Epithelial cell of proximal tubule (primary cell): ENCODE measurements at regions not wholly inside any gene's neighbourhood (a gene's known extent, or its start where the extent isn't known, plus 50 kb on each side); places are given as distances from the start of the nearest gene placed in this dataset.

ENCODE experiments used
- DNase-seq: peaks from one replicate; pipeline ENCODE4 v3.0.0-alpha.2; 2011; ENCODE audit warnings: low read depth
- H3K4me3 ChIP-seq: 2 replicates; pipeline ENCODE4 v1.5.1; 2011; ENCODE audit warnings: low read depth, mild to moderate bottlenecking, low read length
- TF ChIP-seq, protein P1 (sequence below): conservative IDR thresholded peaks from 2 replicates; pipeline ENCODE4 v1.5.1; 2012; ENCODE audit warnings: low read depth, mild to moderate bottlenecking, low read length

DNA sequence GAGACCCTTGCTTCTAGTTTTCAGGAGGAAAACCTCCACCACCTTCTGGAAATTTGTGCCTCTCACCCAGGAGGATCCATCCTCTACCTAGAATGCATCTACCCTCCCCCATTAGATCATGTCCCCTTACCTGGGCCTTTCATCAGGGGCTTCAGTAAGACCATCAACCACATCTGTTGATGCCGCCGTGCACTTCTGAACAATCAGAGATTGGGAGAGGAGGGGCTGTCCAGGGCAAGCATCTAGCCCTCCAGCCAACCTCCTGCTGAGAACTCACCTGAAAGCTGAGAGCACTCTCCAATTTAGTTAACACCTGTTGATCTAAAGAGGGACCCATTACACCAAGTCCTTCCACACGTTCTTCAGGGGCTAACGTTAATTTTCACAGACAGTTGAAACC, 57.6 kb upstream of the PIK3CG start:
- no peak for DNase-seq
- TF ChIP-seq, protein P1, sequence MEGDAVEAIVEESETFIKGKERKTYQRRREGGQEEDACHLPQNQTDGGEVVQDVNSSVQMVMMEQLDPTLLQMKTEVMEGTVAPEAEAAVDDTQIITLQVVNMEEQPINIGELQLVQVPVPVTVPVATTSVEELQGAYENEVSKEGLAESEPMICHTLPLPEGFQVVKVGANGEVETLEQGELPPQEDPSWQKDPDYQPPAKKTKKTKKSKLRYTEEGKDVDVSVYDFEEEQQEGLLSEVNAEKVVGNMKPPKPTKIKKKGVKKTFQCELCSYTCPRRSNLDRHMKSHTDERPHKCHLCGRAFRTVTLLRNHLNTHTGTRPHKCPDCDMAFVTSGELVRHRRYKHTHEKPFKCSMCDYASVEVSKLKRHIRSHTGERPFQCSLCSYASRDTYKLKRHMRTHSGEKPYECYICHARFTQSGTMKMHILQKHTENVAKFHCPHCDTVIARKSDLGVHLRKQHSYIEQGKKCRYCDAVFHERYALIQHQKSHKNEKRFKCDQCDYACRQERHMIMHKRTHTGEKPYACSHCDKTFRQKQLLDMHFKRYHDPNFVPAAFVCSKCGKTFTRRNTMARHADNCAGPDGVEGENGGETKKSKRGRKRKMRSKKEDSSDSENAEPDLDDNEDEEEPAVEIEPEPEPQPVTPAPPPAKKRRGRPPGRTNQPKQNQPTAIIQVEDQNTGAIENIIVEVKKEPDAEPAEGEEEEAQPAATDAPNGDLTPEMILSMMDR = no peak
- no peak overlapping the region for H3K4me3 ChIP-seq

DNA sequence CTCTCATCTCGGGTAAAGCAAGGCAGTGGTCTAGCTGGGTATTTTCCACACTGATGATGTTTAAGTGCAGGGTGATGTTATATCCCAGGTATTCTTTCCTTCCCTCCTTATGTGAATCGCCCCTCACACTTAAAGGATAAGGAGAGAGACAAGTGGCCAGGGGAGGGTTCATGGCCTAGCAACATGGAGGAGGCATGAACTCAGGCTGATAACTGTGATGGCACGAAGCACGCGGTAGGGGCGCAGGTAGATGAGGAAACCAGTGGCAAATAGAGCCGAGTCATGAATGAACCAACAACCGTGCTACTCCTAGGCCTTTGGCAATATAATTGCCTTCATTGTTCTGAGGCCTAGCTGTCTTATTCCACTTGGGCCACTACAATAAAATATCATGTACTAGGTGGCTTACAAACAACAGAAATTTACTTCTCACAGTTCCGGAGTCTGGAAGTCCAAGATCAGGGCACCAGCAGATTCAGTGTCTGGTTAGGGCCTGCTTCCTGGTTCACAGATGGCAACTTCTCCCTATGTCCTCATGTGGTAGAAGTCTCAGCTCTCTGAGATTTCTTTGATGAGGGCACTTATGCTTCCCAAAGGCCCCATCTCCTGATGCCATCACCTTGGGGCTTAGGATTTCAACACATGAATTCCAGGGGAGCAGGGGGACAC, 56.0 kb upstream of the PIK3CG start:
- H3K4me3 ChIP-seq = no peak overlapping the region
- TF ChIP-seq, protein P1 = no peak
- no peak for DNase-seq

DNA sequence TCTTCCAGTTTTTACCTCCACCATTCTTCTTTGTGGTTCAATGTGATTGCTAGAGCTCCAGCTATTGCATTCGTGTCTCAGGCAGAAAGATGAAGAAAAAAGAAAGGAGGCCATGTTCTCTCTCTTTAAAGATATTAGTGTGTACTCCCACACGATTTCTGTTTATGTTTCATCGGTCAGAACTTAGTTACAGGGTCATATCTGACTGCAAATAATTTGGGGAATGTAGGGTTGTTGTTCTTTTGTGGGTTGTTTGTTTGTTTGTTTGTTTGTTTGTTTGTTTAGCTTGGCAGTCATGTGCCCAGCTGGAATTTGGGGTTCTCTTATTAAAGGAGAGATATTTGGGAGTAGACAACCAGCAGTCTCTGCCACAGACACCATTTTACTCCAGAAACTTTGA, 53.6 kb upstream of the PIK3CG start:
- no peak overlapping the region for H3K4me3 ChIP-seq
- TF ChIP-seq, protein P1 = no peak
- DNase-seq = no peak

DNA sequence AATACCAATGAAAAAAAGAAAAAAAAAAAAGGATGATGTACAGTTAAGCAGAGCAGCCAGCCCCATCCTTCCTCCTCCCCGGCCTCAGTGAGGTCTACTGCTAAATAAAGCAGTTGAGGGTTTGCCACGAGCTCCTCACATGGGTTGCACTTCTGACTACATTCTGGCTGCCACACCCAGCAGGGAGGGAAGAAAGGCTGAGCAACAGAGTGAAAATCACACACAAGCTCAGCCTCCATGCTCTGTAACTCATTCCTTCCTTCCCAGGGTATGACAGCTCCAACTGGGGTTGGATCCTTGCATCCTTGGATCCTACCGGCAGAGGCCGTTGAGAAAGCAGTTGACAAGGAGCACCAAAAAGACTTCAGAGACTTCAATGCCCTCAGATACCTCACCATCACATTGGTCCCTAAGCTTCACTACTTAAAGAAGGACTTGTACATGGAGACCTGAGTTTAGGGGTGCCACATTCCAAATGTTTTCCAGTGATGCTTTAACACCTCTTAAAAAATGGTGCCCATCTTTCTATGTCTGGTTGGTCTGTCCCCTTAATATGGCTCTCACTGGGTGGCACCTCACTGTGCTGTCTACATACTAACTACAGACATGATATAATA, 52.9 kb upstream of the PIK3CG start:
- no peak for DNase-seq
- H3K4me3 ChIP-seq = no peak overlapping the region
- TF ChIP-seq, protein P1 = no peak

DNA sequence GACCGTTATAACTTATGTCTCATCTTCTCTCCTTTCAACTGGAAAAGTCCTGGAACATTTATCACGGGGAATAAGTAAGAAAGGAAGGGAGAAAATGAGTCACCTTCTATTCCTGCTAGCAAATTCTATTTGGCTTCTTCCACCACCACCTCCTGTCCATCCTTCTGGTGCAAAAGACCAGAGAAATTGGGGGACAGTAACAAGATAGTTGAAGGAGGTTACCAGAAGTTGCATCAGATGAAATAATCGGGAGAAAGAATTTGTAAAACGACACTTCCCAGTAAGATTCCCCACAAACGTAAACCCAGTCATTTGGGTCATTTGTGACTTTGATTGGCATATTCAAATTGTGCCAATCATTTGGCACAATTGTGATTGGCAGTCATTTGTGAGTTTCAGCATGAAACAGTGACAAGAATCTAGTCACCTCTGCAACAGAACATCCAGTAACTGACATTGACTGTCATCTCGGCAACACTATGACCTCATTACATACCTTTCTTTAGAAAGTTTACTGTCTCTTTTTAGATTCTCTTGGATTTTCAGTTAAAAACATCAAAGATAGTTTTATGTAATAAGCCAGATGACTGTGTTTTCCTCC, 51.3 kb upstream of the PIK3CG start:
- no peak for DNase-seq
- H3K4me3 ChIP-seq = no peak overlapping the region
- TF ChIP-seq, protein P1 = no peak

DNA sequence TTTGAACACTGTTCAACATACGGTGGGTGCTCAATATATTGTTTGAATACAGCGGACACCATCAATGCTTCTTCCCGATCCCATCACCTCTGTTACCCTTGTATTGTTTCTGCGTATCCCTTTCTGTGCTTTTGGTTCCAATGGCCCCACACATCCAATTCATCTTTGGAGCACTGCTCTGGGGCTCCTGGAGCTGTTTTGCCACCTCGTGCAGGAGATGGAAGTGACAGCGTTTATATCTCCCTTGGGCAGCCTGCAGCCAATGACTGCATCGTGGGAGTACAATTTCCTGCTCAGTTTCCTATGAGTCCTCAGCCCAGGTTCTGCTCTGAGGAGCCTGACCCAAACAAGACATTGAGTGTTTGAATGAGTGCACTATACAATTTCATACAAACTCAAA, 50.2 kb upstream of the PIK3CG start:
- H3K4me3 ChIP-seq = no peak overlapping the region
- DNase-seq = no peak
- TF ChIP-seq, protein P1 = no peak
